ENCODE measurements at regions not wholly inside any gene's neighbourhood (a gene's known extent, or its start where the extent isn't known, plus 50 kb on each side); places are given as distances from the start of the nearest gene placed in this dataset.

GRCh38 chr6:91483415-91484105, 896.7 kb upstream of the MAP3K7 start:
- Histone ChIP-seq H3K27ac (no peak overlapping the region), H3K4me1 (ENCODE audit: control insufficient read depth in 1 of 2, low read depth in 2 of 2) (peaks cover 0 to 4% of the 10 kb centered on the region in 2 donors), H3K36me3 (no peaks in the 10 kb centered on the region), H3K27me3 (replicated peaks; ENCODE audit: insufficient read depth) (no peaks in the 10 kb centered on the region), H3K9me3 (no peaks in the 10 kb centered on the region), H3K4me3 (no peak overlapping the region)
- ATAC-seq (ENCODE audit: insufficient number of reproducible peaks, low FRiP score, low read depth) = no peak
- no peak for TF ChIP-seq CTCF (IDR thresholded peaks at IDR 0.05)
- DNase-seq (ENCODE audit: low spot score) = no peak

- no peaks in the 10 kb centered on the region for H3K9me3 ChIP-seq
- no peak overlapping the region for H3K4me3 ChIP-seq
- peaks cover 0 to 4% of the 10 kb centered on the region in 2 donors for H3K4me1 ChIP-seq (ENCODE audit: control insufficient read depth in 1 of 2, low read depth in 2 of 2)
- no peaks in the 10 kb centered on the region for H3K27me3 ChIP-seq (replicated peaks; ENCODE audit: insufficient read depth)
- ATAC-seq (ENCODE audit: insufficient number of reproducible peaks, low FRiP score, low read depth) (no peak), DNase-seq (ENCODE audit: low spot score) (no peak)
- TF ChIP-seq CTCF (IDR thresholded peaks at IDR 0.05) = no peak
- H3K36me3 ChIP-seq = no peaks in the 10 kb centered on the region
- H3K27ac ChIP-seq = no peak overlapping the region
These were observed 895.6 kb upstream of the MAP3K7 start for GRCh38 chr6:91482498-91482897.

GRCh38 chr6:91480402-91480801, 893.5 kb upstream of the MAP3K7 start:
- DNase-seq (ENCODE audit: low spot score) (no peak), ATAC-seq (ENCODE audit: insufficient number of reproducible peaks, low FRiP score, low read depth) (no peak)
- H3K27me3 ChIP-seq (replicated peaks; ENCODE audit: insufficient read depth) = no peaks in the 10 kb centered on the region
- H3K9me3 ChIP-seq = no peaks in the 10 kb centered on the region
- H3K4me3 ChIP-seq = no peak overlapping the region
- no peaks in the 10 kb centered on the region for H3K36me3 ChIP-seq
- no peak overlapping the region for H3K27ac ChIP-seq
- TF ChIP-seq CTCF (IDR thresholded peaks at IDR 0.05) = no peak
- peaks cover 9% of the 10 kb centered on the region in 2 donors for H3K4me1 ChIP-seq (ENCODE audit: control insufficient read depth in 1 of 2, low read depth in 2 of 2)

- H3K27ac ChIP-seq = no peak overlapping the region
These were observed 890.8 kb upstream of the MAP3K7 start for GRCh38 chr6:91477688-91478087.

GRCh38 chr6:91476000-91476399, 889.1 kb upstream of the MAP3K7 start:
- H3K4me1 ChIP-seq (ENCODE audit: control insufficient read depth in 1 of 2, low read depth in 2 of 2) = peaks cover 5 to 9% of the 10 kb centered on the region in 2 donors
- no peaks in the 10 kb centered on the region for H3K9me3 ChIP-seq
- no peak for TF ChIP-seq CTCF (IDR thresholded peaks at IDR 0.05)
- H3K4me3 ChIP-seq = peak overlapping the region; percentile 20
- H3K27ac ChIP-seq = peak overlapping the region in 1 of 2 donors; percentile 9
- H3K36me3 ChIP-seq = no peaks in the 10 kb centered on the region
- no peak for DNase-seq (ENCODE audit: low spot score)
- ATAC-seq (ENCODE audit: insufficient number of reproducible peaks, low FRiP score, low read depth) = peak; percentile 71
- H3K27me3 ChIP-seq (replicated peaks; ENCODE audit: insufficient read depth) = no peaks in the 10 kb centered on the region

More at GRCh38 chr6:91477688-91478087, 890.8 kb upstream of the MAP3K7 start:
- H3K27me3 ChIP-seq (replicated peaks; ENCODE audit: insufficient read depth) = no peaks in the 10 kb centered on the region
- no peaks in the 10 kb centered on the region for H3K9me3 ChIP-seq
- no peak overlapping the region for H3K4me3 ChIP-seq
- H3K36me3 ChIP-seq = no peaks in the 10 kb centered on the region
- DNase-seq (ENCODE audit: low spot score) = no peak
- ATAC-seq (ENCODE audit: insufficient number of reproducible peaks, low FRiP score, low read depth) = no peak
- H3K4me1 ChIP-seq (ENCODE audit: control insufficient read depth in 1 of 2, low read depth in 2 of 2) = peaks cover 5 to 9% of the 10 kb centered on the region in 2 donors
- TF ChIP-seq CTCF (IDR thresholded peaks at IDR 0.05) = no peak

Data from thoracic aorta (tissue), 2 donors.